Esophagus squamous epithelium (tissue), 5 donors: ENCODE measurements at regions not wholly inside any gene's neighbourhood (a gene's known extent, or its start where the extent isn't known, plus 50 kb on each side); places are given as distances from the start of the nearest gene placed in this dataset.

Experiments used
- DNase-seq: peaks from one replicate; lab custom pipeline; 2025; lab: John Stamatoyannopoulos, UW
- H3K27ac ChIP-seq, 4 donors: fragments of 200-600 bp; sonication (generic); one replicate each; pipeline ENCODE4 v1.5.1; 2016 to 2019; ENCODE audit warnings: mild to moderate bottlenecking in 1 of 4
- H3K27me3 ChIP-seq, 4 donors: fragments of 200-600 bp; sonication (generic); 1 replicate in 3 of 4; 2 replicates in 1 of 4; pipeline versions ENCODE4 v1.5.1 to v1.6.0; 2017 to 2021; ENCODE audit warnings: antibody characterized with exemption in 1 of 4
- H3K36me3 ChIP-seq, 3 donors: fragments of 200-600 bp; sonication (generic); one replicate each; pipeline ENCODE4 v1.5.1; 2016 to 2019
- H3K4me1 ChIP-seq, 3 donors: fragments of 200-600 bp; sonication (generic); one replicate each; pipeline ENCODE4 v1.5.1; 2017 to 2019
- H3K4me3 ChIP-seq, 4 donors: fragments of 200-600 bp; sonication (generic); 1 replicate in 3 of 4; 2 replicates in 1 of 4; pipeline ENCODE4 v1.5.1; 2016 to 2019; ENCODE audit warnings: mild to moderate bottlenecking in 2 of 4, moderate library complexity in 1 of 4
- H3K9me3 ChIP-seq, 3 donors: fragments of 200-600 bp; sonication (generic); one replicate each; pipeline ENCODE4 v1.5.1; 2016 to 2019
- CTCF ChIP-seq, 6 experiments: fragments of 450-650 bp in 4 of 6; fragments of 200-600 bp in 2 of 6; sonication (generic) in 2 of 6; IDR thresholded peaks; one replicate each; pipeline ENCODE4 v1.5.1; 2016 to 2019; ENCODE audit warnings: antibody characterized with exemption in 6 of 6, mild to moderate bottlenecking in 4 of 6, moderate library complexity in 4 of 6
- POLR2A ChIP-seq, 4 donors: fragments of 450-650 bp; IDR thresholded peaks; one replicate each; pipeline ENCODE4 v1.6.1; 2017; ENCODE audit warnings: antibody characterized with exemption in 4 of 4, mild to moderate bottlenecking in 4 of 4, moderate library complexity in 3 of 4
- WGBS, 2 donors: methylation state at CpG; one replicate each; pipeline ENCODE4 v1.1.5; 2018; 5-methylcytosine and 5-hydroxymethylcytosine counted together
- intact Hi-C: fragments of 100-400 bp; cut with DNase I; formaldehyde crosslinking; loops from one replicate; pipeline ENCODE4 v1.15.0; 2022
- donor health status: DM: yes; HTN: yes; CAD: no.

GRCh38 chr17:79560527-79560926, 50.3 kb downstream of the RBFOX3 start:
- Histone ChIP-seq H3K4me1 (no peaks in the 10 kb centered on the region), H3K36me3 (no peaks in the 10 kb centered on the region), H3K27ac (no peak overlapping the region), H3K9me3 (no peaks in the 10 kb centered on the region), H3K4me3 (no peak overlapping the region), H3K27me3 (peaks cover 0 to 90% (median 0%) of the 10 kb centered on the region in 4 donors)
- 81 to 89% methylated on average over 8 to 9 of the region's 13 CpGs for WGBS, 2 donors
- no peak for TF ChIP-seq POLR2A (IDR thresholded peaks at IDR 0.05)
- TF ChIP-seq CTCF (IDR thresholded peaks at IDR 0.05): no peak
- intact Hi-C loops: no loop called here
- no peak for DNase-seq

- WGBS, 2 donors: 88 to 92% methylated on average over 2 of the region's 2 CpGs
- Histone ChIP-seq H3K27ac (no peak overlapping the region), H3K27me3 (peaks cover 0 to 82% (median 0%) of the 10 kb centered on the region in 4 donors), H3K36me3 (no peaks in the 10 kb centered on the region), H3K9me3 (no peaks in the 10 kb centered on the region), H3K4me3 (no peak overlapping the region), H3K4me1 (no peaks in the 10 kb centered on the region)
- no peak for DNase-seq
- intact Hi-C loops: no loop called here
- no peak for TF ChIP-seq POLR2A (IDR thresholded peaks at IDR 0.05)
- no peak for TF ChIP-seq CTCF (IDR thresholded peaks at IDR 0.05)
Measured at GRCh38 chr17:79559111-79559887, 51.6 kb downstream of the RBFOX3 start.

GRCh38 chr17:79558091-79558900, 52.6 kb downstream of the RBFOX3 start:
- no peak overlapping the region for H3K4me3 ChIP-seq
- DNase-seq: no peak
- no peak overlapping the region for H3K27ac ChIP-seq
- H3K9me3 ChIP-seq: no peaks in the 10 kb centered on the region
- TF ChIP-seq CTCF (IDR thresholded peaks at IDR 0.05): no peak
- no peak for TF ChIP-seq POLR2A (IDR thresholded peaks at IDR 0.05)
- no peaks in the 10 kb centered on the region for H3K4me1 ChIP-seq
- H3K36me3 ChIP-seq: no peaks in the 10 kb centered on the region
- H3K27me3 ChIP-seq: peaks cover 0 to 73% (median 0%) of the 10 kb centered on the region in 4 donors
- intact Hi-C loops: no loop called here
- 38 to 47% methylated on average over 13 to 16 of the region's 24 CpGs for WGBS, 2 donors

- no peak for DNase-seq
- no peaks in the 10 kb centered on the region for H3K4me1 ChIP-seq
- H3K9me3 ChIP-seq: no peaks in the 10 kb centered on the region
- no peaks in the 10 kb centered on the region for H3K36me3 ChIP-seq
- intact Hi-C loops: no loop called here
- no peak overlapping the region for H3K4me3 ChIP-seq
- 45 to 54% methylated on average over 18 to 19 of the region's 22 CpGs for WGBS, 2 donors
- H3K27ac ChIP-seq: no peak overlapping the region
- H3K27me3 ChIP-seq: peaks cover 0 to 65% (median 0%) of the 10 kb centered on the region in 4 donors
- TF ChIP-seq CTCF (IDR thresholded peaks at IDR 0.05) (no peak), POLR2A (IDR thresholded peaks at IDR 0.05) (no peak)
Measured at GRCh38 chr17:79557276-79558090, 53.4 kb downstream of the RBFOX3 start.
